AG09319 (cell line): ENCODE measurements at regions not wholly inside any gene's neighbourhood (a gene's known extent, or its start where the extent isn't known, plus 50 kb on each side); places are given as distances from the start of the nearest gene placed in this dataset.

Source experiments
- DNase-seq: peaks from one replicate; pipeline ENCODE4 v3.0.0-alpha.2; 2010; ENCODE audit warnings: low read depth; ENCODE audit errors: extremely low read depth
- CTCF ChIP-seq: IDR thresholded peaks from 2 replicates; pipeline ENCODE4 v1.5.1; 2011; ENCODE audit warnings: low read depth, mild to moderate bottlenecking, inconsistent platforms, low read length, moderate library complexity

- DNase-seq = no peak
- no peak for TF ChIP-seq CTCF
Observed at GRCh38 chr6:121499666-121500065, 64.2 kb downstream of the GJA1 start.

- TF ChIP-seq CTCF = no peak
Observed at GRCh38 chr6:121503589-121503991, 68.1 kb downstream of the GJA1 start.

GRCh38 chr6:121504227-121504626 is 68.8 kb downstream of the GJA1 start:
- TF ChIP-seq CTCF = no peak
- DNase-seq = no peak

More at GRCh38 chr6:121503589-121503991, 68.1 kb downstream of the GJA1 start:
- DNase-seq = no peak

GRCh38 chr6:121505284-121505683 is 69.8 kb downstream of the GJA1 start:
- no peak for DNase-seq
- no peak for TF ChIP-seq CTCF

- TF ChIP-seq CTCF = no peak
- DNase-seq = peak; percentile 47
Observed at GRCh38 chr6:121506761-121507754, 71.6 kb downstream of the GJA1 start.

GRCh38 chr6:121510568-121511177 is 75.2 kb downstream of the GJA1 start:
- DNase-seq = no peak
- TF ChIP-seq CTCF = no peak
